ENCODE measurements at regions not wholly inside any gene's neighbourhood (a gene's known extent, or its start where the extent isn't known, plus 50 kb on each side); places are given as distances from the start of the nearest gene placed in this dataset.

GRCh38 chr3:194748225-194748624 lies 62.5 kb downstream of the FAM43A start:
- no peak for TF ChIP-seq CTCF (conservative IDR thresholded peaks at IDR 0.05; ENCODE audit: low read length)
- DNase-seq (ENCODE audit: low read depth): no peak
- no peak overlapping the region for H3K4me3 ChIP-seq (ENCODE audit: low read length)

GRCh38 chr3:194749631-194750490 lies 64.2 kb downstream of the FAM43A start:
- no peak for TF ChIP-seq CTCF (conservative IDR thresholded peaks at IDR 0.05; ENCODE audit: low read length)
- DNase-seq (ENCODE audit: low read depth): no peak
- no peak overlapping the region for H3K4me3 ChIP-seq (ENCODE audit: low read length)

- no peak for TF ChIP-seq CTCF (conservative IDR thresholded peaks at IDR 0.05; ENCODE audit: low read length)
- DNase-seq (ENCODE audit: low read depth): no peak
- no peak overlapping the region for H3K4me3 ChIP-seq (ENCODE audit: low read length)
Measured at GRCh38 chr3:194750491-194750828, 64.8 kb downstream of the FAM43A start.

GRCh38 chr3:194755671-194756459 lies 70.2 kb downstream of the FAM43A start:
- TF ChIP-seq CTCF (conservative IDR thresholded peaks at IDR 0.05; ENCODE audit: low read length): no peak
- H3K4me3 ChIP-seq (ENCODE audit: low read length): no peak overlapping the region
- DNase-seq (ENCODE audit: low read depth): no peak

GRCh38 chr3:194756460-194756779 lies 70.7 kb downstream of the FAM43A start:
- H3K4me3 ChIP-seq (ENCODE audit: low read length): no peak overlapping the region
- no peak for TF ChIP-seq CTCF (conservative IDR thresholded peaks at IDR 0.05; ENCODE audit: low read length)
- no peak for DNase-seq (ENCODE audit: low read depth)

- no peak overlapping the region for H3K4me3 ChIP-seq (ENCODE audit: low read length)
- no peak for DNase-seq (ENCODE audit: low read depth)
- no peak for TF ChIP-seq CTCF (conservative IDR thresholded peaks at IDR 0.05; ENCODE audit: low read length)
Measured at GRCh38 chr3:194756791-194757325, 71.2 kb downstream of the FAM43A start.
